HG02970 (cell line): ENCODE measurements at regions not wholly inside any gene's neighbourhood (a gene's known extent, or its start where the extent isn't known, plus 50 kb on each side); places are given as distances from the start of the nearest gene placed in this dataset.
A peak's percentile ranks its signal among the peaks of the same experiment; 100 is the strongest.

ENCODE experiments used
- ATAC-seq: cut with Tn5 transposase; IDR thresholded peaks from one replicate; pipeline ENCODE4 v1.9.1; 2021; ENCODE audit warnings: mild to moderate bottlenecking, moderate library complexity, moderate number of reproducible peaks; ENCODE audit not compliant: unreplicated experiment, low FRiP score

DNA sequence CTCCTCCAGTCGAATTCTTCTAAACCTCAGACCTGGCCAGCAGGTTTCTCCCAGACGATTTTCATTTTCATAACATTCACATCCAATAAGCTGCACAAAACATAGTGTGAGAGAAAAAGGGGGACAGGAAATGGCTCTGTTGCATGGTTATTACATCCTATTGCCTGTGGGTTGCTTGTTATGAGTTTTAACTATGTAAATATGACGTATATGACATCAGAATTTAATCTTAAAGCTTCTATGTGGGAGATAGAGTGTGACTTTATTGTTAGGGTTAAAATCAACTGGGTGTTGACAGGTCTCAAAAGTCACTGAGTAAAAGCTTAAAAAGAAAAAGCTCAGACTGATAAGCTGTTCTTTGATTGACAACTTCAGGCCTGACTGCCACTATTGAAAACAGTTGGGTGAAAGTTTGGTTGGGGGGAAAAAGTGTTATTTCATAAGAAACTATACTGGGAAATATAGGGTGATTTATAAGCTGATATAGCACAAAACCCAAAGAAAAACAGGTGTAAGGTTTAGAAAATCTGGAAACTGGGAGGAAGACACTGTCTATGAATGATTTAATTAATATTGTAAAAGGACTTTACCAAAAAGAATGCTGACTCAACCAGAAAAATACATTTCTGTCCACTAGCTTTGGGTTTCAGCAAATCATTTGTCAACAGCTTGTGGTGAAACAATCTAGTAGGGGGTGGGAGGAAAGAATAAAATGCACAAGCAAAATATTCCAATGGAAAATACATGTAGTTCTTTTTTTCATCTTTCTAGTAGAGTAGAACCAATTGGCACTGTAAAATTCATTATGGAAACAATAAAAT is 134.1 kb upstream of the CEP162 start:
- no peak for ATAC-seq

- ATAC-seq: no peak
These were observed 132.6 kb upstream of the CEP162 start for GRCh38 chr6:84360039-84360438.

DNA sequence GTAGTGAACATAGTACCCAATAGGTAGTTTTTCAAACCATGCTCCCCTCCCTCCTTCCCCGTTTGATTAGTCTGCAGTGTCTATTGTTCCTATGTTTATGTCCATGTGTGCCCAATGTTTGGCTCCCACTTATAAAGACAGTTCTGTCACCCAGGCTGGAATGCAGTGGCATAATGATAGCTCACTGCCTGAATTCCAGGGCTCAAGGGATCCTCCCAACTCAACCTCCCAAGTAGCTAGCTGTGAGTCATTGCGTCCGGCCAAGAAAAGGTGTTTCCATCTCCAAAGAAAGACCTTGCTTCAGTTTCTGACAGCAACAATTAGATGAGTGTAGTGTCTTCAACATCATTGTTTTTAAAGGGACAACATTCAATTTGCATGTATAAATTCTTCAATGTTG is 131.1 kb upstream of the CEP162 start:
- no peak for ATAC-seq

GRCh38 chr6:84357631-84358030 is 130.2 kb upstream of the CEP162 start:
- no peak for ATAC-seq

DNA sequence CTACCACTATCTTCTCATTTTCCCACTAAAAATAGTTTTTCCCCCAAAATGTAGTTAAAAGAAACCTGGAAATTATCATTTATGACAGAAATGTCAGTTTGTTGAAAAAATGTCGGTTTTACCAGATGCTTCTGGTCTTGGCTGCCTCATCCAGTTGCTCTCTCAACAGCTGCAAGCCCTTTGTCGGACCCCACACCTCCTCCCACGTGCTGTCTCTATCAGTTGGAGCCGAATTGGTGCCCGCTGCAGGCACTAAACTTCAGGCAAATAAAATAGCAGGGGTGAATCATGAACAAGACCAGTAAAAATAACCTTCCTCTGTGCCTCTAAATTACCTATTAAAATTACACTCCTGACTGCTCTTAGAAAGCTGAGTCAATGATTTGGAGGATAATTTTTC is 129.5 kb upstream of the CEP162 start:
- no peak for ATAC-seq

GRCh38 chr6:84353459-84354423 is 126.3 kb upstream of the CEP162 start:
- ATAC-seq: no peak

GRCh38 chr6:84350397-84350796 is 123.0 kb upstream of the CEP162 start:
- ATAC-seq: no peak

- no peak for ATAC-seq
These were observed 122.1 kb upstream of the CEP162 start for GRCh38 chr6:84349542-84349941.

GRCh38 chr6:84348801-84349200 is 121.4 kb upstream of the CEP162 start:
- no peak for ATAC-seq

- ATAC-seq: no peak
These were observed 118.9 kb upstream of the CEP162 start for GRCh38 chr6:84346372-84346771.

- no peak for ATAC-seq
These were observed 116.6 kb upstream of the CEP162 start for GRCh38 chr6:84344005-84344404.

GRCh38 chr6:84340422-84340821 is 113.0 kb upstream of the CEP162 start:
- ATAC-seq: no peak

DNA sequence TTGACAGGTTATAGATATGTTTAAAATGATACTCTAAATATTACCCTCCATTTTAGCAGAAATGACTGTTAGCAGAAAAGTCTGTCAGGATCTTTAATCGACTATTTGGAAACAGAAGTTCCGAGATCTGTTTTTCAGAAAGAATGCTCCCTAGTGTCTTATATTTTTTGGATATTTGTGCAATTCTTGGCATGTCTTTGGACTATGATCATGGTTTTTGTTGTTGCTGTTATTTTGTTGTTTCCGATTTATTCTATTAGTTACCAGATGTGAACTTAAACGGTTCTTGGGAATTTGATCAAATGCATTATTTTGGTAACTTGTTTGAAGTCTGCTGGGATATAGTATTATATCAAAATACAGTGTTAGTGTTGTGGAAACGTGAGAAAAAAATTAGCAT is 106.4 kb upstream of the CEP162 start:
- no peak for ATAC-seq

DNA sequence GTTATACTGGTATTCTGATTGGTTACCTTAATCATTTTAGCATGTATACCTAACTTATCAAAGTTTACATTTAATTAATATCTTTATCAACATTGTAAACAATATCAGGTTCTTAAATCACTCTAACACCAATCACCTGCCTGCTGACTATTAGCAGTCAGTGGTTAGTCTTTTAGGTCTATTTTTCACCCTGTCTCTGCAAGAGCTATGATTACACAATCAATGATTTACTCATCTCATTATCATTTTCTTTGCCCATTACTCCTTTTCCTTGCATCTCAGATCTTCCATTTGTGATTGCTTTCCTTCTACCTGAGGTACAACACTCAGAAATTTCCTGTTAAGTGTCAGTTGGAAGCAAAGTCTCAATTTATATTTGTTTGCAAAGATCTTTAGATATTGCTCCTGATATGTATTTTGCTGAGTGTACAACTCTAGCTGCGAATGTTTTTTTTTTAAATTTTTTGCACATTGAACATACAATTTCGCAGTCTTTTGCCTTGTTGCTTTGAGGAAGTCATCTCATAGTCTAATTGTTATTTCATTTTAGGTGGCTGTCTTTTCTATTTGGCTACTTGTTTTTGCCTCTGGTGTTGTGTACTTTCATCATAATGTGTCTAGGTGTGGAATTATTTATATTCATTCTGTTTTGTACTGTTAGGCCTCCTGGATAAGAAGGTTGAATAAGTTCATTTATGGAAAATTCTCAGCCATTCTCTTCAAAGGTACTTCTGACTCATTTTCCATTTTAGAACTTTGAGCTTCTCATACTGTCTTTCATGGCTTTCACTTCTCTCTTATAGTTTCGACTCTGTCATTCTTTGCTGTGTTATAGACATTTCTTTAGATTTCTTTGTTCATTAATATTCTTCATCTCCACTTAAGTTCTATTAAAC is 104.9 kb upstream of the CEP162 start:
- peak; percentile 73 for ATAC-seq

GRCh38 chr6:84330325-84330724 is 102.9 kb upstream of the CEP162 start:
- ATAC-seq: no peak

DNA sequence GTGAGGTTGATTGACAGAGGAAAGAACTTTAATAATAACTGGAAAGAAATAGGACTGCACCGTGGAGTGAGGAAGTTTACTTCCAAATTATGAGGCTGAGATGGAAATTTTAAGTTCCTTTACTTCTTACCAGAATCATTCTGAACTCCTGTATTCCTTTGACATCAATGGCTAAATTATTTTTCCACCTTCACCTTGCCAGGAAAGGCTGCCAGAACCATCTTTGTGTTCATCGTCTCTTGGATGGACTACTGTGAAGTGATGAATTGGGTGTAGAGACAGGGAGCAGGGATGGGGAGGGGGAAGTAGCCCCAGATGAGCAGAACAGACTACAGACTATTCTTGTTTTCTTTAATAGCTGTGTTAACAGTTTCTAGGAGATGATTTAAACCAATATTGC is 102.1 kb upstream of the CEP162 start:
- ATAC-seq: no peak

DNA sequence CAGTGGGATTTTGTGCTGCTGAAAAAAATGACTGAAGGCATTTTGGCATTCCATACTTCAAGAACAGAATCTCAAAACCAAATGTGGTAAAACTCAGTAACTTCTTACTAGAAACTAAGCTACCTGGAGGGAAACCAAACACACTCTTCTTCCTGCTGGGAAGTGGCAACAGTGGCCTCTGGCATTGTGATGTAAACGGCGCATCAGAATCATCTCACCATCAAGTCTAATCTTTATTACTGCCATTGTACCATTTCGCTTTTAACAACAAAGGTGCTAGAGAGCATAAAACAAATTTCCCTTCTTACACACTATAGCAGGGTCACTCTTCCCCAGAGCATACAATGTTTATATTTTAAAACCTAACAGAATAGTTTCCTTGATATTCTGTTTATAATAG is 101.6 kb upstream of the CEP162 start:
- ATAC-seq: no peak

DNA sequence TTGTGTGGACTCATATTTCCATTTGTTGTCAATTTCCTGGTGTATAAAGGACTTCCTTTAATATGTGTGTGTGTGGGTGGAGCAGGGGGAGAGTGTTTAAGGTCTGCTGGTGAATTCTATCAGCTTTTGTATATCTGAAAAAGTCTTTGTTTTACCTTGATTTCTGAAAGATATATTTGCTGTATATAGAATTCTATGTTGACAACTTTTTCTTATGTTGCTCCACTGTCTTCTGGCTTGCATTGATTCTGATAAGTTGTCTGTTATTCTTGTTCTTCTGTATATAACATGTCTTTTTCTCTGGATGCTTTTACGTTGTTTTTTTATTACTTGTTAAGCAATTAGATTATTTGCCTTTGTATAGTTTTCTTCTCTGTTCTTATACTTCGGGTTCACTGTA is 90.0 kb upstream of the CEP162 start:
- ATAC-seq: no peak

DNA sequence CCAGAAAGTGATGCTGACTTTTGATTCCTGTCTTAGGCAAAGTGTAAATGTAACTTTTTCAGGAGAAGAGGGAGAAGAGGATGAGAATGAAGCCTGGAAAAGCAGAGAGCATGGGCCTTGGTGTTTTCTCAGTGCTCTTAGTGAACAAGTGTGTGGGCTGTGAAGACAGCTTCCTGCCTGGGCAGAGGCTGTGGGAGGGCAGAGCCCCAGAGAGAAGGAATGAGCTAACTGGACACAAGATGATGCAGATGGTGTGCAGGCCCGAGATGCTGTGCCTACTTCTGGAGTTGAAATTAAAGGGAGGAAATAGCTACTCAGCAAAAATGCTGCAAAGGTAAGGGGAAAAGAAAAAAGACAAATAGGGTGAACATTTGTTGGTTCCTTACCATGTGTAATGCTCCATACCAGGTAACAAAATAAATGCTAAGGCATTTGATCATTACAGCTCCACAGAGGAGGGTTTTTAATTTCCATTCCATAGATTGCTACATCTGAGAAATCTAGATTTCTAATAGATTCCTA is 87.0 kb upstream of the CEP162 start:
- ATAC-seq: no peak

DNA sequence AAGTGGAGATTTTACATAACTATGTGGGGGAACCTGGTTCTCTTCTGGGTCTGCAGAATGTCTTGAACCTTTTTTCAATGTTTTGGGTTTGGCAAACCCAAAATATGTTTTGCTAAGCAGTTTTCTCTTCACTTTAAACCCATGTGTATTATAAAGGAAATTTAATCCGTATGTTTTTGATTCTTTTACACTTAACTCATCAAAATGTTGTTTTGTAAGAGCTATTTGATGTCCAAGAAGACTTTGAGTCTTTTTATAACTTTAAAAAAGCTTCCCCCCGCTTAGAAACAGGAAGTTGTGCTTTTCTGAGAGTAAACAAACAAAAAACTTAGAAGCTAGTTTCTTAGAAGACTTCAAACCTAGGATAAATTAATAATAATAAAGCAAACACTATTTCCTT is 81.9 kb upstream of the CEP162 start:
- ATAC-seq: no peak
